Gastrocnemius medialis (tissue), 4 donors: ENCODE measurements at regions not wholly inside any gene's neighbourhood (a gene's known extent, or its start where the extent isn't known, plus 50 kb on each side); places are given as distances from the start of the nearest gene placed in this dataset.

Experiments used
- CTCF ChIP-seq, 5 experiments: fragments of 450-650 bp in 3 of 5; fragments of 200-600 bp in 2 of 5; sonication (generic) in 2 of 5; IDR thresholded peaks in 4 of 5; conservative IDR thresholded peaks in 1 of 5; 1 replicate in 4 of 5; 2 replicates in 1 of 5; pipeline ENCODE4 v1.5.1; 2016 to 2019; ENCODE audit warnings: antibody characterized with exemption in 5 of 5, mild to moderate bottlenecking in 3 of 5, moderate library complexity in 3 of 5
- POLR2A ChIP-seq, 2 donors: fragments of 450-650 bp; IDR thresholded peaks; one replicate each; pipeline ENCODE4 v1.6.1; 2017; ENCODE audit warnings: antibody characterized with exemption in 2 of 2, mild to moderate bottlenecking in 2 of 2, moderate library complexity in 2 of 2

GRCh38 chr3:78268087-78268486 lies 1228.2 kb downstream of the ROBO2 start:
- TF ChIP-seq CTCF (IDR thresholded peaks at IDR 0.05 in 4 of 5, conservative IDR thresholded peaks at IDR 0.05 in 1 of 5) (no peak), POLR2A (IDR thresholded peaks at IDR 0.05) (no peak)
